Right ventricle myocardium inferior (tissue), 1 donor: ENCODE measurements at regions not wholly inside any gene's neighbourhood (a gene's known extent, or its start where the extent isn't known, plus 50 kb on each side); places are given as distances from the start of the nearest gene placed in this dataset.

Experiments
- ATAC-seq: fragments of 200-7000 bp; cut with Tn5 transposase; one replicate; pipeline ENCODE4 v1.9.1; 2020; ENCODE audit warnings: mild to moderate bottlenecking, moderate library complexity
- DNase-seq: peaks from one replicate; pipeline ENCODE4 v3.0.0; 2021; ENCODE audit errors: missing footprints
- intact Hi-C: fragments of 100-400 bp; cut with DNase I; formaldehyde crosslinking; loops from one replicate; pipeline ENCODE4 v1.11.0; 2022
- donor health status: DM: no; HTN: yes; CAD: no; lungs with severe emphysema.

DNA sequence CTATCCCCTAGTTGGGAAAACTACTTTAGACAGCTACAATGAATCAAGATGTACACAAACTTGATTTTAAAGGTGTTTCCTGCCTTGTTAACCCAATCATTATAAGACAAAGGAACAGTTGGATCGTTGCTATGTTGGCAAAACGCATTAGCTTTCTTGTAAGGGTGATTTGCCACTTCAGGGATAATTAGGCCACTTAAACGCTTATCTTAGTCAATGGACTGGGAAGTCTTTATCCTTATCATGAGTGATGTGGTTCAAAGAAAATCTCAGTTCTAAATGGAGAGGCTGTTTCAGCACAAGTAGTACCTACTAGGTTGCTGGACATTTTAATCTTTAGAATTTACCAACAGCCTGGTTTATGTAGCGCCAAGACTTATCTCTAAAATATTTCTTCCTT lies 406.1 kb upstream of the MEX3C start:
- ATAC-seq = no peak
- intact Hi-C loops = no loop called here
- DNase-seq = no peak

DNA sequence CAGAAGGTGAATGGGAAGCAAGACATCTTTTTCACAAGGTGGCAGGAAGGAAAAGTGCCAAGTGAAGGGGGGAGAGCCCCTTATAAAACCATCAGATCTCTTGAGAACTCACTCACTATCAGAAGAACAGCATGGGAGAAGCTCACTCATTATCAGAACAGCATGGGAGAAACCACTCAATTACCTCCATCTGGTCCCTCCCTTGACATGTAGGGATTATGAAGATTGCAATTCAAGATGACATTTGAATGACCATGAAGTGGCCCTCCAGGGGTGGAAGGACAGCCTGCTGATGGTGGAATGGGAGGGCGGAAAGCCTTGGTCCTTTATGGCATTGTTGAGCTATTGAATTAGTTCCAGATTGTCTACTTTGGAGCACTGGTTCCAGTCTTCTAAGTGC lies 413.0 kb upstream of the MEX3C start:
- no peak for ATAC-seq
- intact Hi-C loops = no loop called here
- DNase-seq = no peak

DNA sequence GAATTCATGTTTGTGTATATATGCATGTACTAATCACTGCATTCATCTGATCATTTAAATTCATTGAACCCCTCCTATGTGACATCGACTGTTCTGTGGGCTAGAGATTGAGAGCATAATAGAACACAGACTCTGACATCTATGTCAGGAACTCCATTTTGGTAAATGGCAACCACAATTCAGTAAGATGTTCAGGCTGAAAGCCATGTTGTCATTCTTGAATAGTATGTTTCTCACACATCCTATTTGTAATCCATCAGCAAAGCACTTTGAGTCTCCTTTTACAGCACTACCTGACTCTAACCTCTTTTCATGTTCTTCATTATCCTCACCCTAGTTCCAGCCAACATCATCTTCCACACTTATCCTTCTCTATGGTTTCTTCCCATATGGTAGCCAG lies 413.8 kb upstream of the MEX3C start:
- ATAC-seq = no peak
- intact Hi-C loops = no loop called here
- no peak for DNase-seq

DNA sequence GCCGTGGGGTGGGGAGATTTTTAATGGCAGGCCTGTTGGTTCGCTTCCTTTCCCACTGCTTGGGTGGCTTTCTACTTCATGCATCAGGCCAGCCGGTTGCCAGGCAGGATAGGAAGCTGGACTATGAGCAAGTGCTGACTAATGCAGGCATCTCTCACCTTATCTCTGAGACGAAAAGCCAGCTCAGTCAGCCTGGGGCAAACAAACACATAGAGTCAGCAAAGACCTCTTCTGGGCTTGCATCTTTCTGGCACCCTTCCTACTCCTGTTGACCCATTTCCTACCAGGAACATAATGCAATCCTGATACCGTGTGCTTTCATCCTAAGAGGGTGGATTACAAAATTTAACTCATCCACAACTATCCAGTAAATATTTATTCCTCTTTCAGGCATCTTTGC lies 416.6 kb upstream of the MEX3C start:
- peak; percentile 63 for ATAC-seq
- no peak for DNase-seq
- intact Hi-C loops = no loop called here

DNA sequence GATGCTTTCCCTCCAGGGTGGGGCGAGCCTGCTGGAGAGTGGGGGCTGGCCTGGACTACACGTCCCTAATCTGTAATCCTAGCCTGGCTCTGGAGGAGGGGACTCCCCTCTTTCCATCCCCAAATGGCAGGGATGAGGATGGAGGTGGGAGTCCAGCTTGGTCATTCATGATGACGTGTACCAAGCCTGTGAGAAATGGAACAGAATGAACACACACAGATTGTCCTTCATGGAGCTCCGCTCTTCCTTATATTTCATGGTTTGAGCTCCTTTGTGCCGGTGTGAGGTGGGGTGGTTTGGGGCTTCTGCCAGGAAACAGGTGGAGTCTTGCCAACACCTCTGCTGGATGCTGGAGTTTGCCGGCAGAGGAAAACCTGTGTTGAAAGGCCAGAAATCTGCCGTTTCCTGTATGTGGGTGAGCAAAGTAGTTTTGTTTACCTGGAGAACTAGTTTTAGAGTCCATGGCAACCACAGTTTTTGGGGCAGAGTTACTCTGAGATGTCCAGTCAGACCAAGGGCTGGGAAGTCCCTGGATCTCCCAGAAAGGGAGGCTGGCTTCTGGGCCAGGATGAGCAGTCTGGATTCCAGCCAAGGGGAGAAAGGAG lies 417.6 kb upstream of the MEX3C start:
- DNase-seq (no peak), ATAC-seq (no peak)
- intact Hi-C loops = no loop called here

DNA sequence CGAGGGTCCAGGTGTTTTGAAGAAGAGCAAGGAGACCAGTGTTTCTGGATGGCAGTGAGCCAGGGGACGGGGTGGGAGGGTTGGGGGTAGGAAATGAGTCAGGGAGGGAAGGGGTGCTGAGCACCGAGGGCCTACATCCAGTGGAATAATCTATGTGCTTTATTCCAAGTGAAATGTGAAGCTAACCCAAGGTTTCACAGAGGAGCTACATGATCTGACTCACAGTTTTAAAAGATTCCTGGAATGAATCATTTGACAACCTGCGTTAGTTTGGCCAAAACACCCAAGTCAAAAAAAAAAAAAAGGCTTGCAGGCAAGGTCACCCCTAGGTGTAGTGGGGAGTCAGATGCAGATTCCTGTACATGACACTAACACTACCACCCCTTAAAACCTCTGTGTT lies 419.7 kb upstream of the MEX3C start:
- intact Hi-C loops = no loop called here

DNA sequence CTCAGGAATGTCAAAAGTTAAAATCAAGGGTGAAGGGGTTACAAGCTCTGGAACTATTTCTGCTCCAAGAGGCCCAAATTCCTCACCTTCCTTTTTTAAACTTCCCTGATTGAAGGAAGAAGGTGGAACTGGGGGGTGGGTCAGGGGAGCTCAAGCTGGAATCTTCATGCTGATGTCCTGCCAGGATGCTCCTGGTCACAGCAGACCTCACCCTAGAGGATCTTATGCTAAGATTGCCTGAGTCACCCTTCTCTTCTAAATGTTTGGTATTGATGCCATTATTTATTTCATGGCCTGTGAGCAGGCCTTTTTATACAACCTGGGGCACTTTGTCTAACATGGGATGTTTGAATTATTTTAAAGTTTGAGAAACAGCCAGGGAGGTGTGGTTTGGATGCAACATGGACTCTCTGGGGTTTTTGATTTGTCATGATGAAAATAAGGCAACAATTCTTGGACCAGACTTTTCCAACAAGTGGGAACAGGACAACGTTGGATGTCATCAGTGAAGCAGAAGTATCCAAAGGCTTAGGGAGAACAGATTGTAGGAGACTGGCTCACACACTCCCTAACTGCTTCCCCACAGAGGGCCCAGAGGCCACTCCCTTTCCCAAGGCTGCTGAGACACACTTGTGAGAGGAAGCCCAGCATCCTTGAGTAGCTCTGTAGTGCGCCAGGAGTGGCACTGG lies 420.2 kb upstream of the MEX3C start:
- ATAC-seq = no peak

More for the DNA sequence above, 419.7 kb upstream of the MEX3C start:
- ATAC-seq = no peak
- no peak for DNase-seq

DNA sequence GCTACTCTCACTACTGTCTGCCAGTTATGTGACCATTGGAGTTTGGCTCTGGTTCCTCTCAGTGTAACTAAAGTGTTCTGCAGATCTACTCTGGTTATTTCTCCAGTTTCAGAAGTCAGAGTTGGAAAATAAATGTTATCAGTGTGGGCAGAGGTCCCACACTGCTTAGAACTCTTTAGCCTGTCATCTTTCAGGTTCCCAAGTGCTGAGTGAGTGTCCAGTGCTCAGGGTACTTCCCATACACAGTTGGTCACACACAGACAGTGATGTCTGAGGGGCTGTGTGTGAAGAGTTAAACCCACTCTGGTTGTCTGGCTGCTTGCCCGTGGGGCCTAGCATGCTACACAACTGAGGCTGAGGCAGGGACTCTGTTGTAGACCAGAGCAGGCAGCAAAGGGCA lies 421.8 kb upstream of the MEX3C start:
- ATAC-seq = no peak
- intact Hi-C loops = no loop called here
- DNase-seq = no peak

More for the DNA sequence above, 420.2 kb upstream of the MEX3C start:
- no peak for DNase-seq
- intact Hi-C loops = no loop called here

DNA sequence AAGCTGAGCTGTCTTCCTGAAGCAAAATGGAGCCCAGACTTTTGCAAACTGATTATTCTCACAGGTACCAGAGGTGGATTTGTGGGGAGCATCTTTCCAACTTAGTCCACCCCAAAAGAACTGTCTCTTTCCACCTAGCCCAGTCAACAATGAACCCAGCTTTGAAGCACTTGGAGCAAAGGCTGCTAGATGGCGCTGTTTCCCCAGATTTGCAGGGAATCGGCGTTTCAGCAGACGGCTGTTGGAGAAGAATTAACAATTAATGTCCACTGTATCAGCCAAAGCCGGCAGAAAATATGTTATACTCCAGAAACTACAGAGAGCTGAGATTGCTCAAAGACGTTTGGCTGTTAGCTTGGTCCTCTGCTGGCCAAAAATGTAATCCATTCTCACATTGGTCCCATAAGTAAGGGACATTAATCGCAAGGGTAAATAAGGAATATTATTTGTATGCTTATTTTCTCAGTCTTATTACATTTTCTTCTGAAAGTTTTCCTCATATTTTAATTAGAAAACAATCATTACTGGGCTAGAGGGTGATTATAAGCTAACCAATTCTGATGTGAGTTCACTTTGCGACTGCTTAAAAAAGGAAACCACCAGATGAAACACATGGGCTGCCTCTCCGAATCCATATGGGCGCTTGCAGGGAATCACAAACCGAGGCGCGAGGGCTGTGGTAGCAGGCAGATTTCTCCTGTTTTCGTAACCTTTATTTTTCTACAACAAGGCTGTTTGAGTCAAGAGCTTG lies 423.8 kb upstream of the MEX3C start:
- intact Hi-C loops = no loop called here

DNA sequence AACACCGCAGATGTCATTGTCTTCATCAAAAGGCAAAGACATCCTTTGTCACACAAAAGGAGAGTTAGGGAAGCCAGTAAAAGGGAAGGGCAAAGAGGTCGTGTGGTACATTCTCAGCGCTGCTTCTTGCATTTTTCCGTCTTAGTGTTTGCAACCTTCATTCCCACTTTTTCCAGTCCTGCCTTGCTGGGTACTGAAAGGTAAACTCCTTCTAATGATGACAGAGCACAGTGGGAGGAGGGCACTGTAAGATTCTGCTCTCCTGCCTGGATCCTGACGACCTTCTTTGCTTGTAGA lies 424.3 kb upstream of the MEX3C start:
- DNase-seq = no peak
- no peak for ATAC-seq
- intact Hi-C loops = no loop called here

More for the DNA sequence above, 423.8 kb upstream of the MEX3C start:
- DNase-seq = no peak
- ATAC-seq = no peak

DNA sequence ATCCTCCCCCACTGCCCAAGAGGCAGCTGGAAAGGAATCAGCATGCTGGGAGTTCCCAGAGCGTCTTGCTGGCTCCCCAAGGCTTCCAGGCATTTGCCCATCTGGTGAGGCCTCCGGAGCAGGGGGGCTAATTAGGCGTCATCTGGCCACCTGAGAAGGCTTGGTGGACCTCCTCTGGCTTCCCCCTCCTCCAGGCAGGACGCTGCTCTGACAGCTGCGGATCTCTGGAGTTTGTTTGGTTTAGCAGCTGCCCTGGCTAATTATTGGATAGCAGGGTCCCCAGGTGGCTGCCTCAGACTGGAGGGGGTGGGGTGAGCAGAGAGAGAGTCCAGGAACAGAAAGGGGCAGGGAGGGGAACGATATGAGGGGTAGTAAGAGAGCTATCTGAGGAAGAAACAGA lies 425.2 kb upstream of the MEX3C start:
- intact Hi-C loops = no loop called here
- DNase-seq (no peak), ATAC-seq (no peak)

DNA sequence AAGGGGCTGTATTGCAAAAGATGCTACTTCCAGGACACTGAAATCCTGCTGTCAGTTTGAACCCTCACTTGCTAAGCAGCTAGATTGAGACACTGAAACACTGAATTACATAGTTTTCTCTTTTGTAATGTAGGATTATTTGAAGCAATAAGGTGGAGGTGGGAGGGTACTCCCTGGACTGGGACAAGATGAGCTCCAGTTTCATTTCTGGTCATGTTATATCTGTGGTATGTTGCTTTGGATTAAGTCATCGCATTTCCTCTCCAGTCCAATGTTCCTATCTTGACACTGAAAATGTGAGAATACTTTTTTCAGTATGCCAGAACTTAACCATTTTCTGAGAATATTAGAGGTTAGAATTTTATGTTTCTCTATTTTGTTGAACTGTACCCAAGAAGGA lies 426.2 kb upstream of the MEX3C start:
- DNase-seq (no peak), ATAC-seq (no peak)
- intact Hi-C loops = no loop called here

DNA sequence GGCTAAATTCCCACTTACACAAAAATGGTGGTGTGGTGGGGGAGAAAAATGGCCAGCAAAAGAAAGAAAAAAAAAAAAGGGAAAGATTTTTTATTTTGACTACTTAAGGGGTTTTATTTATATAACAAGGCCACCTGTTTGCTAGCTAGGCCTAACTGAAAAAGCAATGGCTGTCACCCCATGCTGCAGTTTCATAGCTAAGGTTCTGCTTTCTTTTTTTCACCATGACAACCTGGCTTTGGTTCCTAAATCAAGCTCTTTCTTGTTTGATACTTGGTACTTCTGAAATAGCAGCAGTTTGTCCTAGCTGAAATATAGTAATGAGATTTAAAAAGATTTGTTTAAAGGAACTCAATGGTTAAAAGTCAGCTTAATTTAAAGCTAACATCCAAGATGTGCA lies 433.2 kb upstream of the MEX3C start:
- intact Hi-C loops = no loop called here
- DNase-seq (no peak), ATAC-seq (no peak)

DNA sequence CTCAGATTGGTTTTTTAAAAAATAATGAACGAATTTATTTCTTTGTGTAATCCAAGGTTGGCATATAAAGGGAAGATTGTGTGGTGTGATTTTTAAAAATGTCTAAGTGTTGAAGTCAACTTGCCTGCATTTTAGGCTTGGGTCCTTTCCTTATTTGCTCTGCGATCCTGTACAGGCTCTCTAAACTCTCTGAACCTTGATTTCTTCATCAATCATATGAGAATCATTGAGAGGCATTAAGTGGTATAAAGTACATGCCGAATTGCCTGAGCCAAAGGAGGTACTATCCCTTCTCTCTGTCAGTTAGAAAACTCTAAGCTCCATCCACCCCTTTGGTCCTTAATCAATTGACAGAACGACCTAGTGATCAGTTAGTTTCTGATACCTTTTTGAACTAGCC lies 440.4 kb upstream of the MEX3C start:
- ATAC-seq (no peak), DNase-seq (no peak)
- intact Hi-C loops = no loop called here

DNA sequence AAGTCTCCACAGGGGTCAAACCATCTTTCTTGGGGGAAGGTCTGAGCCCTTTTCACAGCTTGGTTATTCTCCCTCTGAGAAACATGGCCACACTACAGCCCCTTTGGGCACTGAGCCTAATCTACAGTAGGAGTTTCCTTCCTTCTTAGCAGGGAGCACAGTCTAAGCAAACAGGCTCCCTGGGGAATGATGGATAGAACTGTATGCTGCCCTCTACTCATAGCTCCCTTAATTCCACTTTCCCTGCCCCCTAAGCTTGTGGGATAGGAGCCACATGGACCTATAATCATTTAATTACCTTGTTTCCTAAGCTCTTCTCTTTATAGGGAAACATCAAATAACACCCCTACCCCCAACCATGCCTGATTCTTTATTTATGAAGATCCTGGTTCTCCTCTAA lies 442.1 kb upstream of the MEX3C start:
- DNase-seq (no peak), ATAC-seq (no peak)
- intact Hi-C loops = no loop called here

DNA sequence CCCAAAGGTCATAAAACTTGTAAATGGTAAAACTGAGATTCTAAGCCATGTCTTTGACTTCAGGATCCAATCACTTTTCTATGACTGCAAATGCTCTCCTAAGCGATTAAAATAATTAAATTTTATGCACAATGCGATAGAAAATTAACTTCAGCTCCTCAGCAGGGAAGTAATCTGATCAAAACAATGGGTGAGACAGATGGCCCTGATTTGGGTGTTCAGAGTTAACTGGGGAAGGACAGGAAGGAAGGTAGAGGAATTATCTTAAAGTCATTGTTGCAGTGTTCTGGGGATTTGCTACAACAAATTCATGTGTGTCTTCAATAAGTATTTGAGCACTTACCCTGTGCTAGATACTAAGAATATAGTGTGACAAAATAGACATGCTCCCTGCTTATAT lies 446.0 kb upstream of the MEX3C start:
- ATAC-seq (no peak), DNase-seq (no peak)
- intact Hi-C loops = loop anchor here (10.0 kb wide), 1 partner anchor 59 kb away; no protein-coding TSS in a partner anchor

DNA sequence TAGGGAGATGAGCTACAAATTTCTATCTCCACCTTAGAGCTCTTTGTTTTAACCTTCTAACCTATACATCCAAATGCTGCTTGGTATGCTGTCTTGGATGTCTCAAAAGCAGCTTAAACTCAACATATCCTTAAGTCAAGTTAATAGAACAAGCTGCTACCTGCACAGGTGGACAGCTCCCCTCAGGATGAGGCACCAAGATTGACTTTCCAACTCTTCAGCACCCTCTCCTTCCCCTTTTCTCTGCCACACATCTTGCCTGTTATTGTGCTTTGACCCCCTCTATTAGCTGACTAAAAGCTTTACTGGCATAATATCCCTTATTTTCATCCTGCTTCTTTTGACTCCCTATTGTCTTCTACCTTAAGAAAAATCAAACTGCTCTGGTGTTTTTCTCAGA lies 448.1 kb upstream of the MEX3C start:
- no peak for ATAC-seq
- intact Hi-C loops = loop anchor here (10.0 kb wide), 1 partner anchor 61 kb away; no protein-coding TSS in a partner anchor
- no peak for DNase-seq

DNA sequence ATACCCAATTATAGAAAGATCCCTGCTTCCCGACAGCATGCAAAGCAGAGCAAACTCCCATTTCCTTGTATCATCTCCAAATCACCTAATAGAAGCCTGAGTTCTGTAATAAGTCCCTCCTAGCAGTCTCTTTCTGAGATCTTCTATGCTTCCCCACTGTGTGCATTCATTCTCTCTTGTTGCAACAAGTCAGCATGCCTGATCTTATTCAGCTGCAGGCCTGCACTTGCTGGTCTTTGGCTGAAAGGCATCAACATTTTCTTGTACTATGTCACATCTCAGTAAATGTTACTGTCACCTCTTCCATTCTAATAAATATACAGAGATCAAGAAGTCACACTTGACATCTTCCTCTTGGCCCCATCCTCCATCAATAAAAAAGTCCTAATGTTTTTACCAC lies 449.9 kb upstream of the MEX3C start:
- DNase-seq (no peak), ATAC-seq (no peak)
- intact Hi-C loops = loop anchor here (10.0 kb wide), 1 partner anchor 63 kb away; no protein-coding TSS in a partner anchor

DNA sequence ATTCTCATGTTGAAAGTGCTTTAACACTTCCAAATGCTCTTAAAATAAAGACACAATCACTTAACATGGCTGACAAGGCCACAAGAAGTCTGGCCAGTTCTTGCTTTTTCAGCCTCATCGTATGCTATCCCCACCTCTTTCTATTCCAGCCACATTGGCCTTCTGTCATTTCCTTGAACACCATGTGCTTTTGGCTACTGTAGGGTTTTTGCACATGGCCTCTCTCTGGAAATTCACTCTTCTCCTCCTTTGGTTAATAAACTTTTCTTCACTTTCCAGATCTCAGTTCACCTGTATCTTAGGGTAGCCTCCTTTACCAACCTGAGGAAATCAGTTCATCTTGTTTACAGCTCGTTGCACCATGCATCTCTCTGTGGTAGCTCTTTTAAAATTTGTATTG lies 450.5 kb upstream of the MEX3C start:
- no peak for ATAC-seq
- intact Hi-C loops = loop anchor here (10.0 kb wide), 1 partner anchor 63 kb away; no protein-coding TSS in a partner anchor
- no peak for DNase-seq

DNA sequence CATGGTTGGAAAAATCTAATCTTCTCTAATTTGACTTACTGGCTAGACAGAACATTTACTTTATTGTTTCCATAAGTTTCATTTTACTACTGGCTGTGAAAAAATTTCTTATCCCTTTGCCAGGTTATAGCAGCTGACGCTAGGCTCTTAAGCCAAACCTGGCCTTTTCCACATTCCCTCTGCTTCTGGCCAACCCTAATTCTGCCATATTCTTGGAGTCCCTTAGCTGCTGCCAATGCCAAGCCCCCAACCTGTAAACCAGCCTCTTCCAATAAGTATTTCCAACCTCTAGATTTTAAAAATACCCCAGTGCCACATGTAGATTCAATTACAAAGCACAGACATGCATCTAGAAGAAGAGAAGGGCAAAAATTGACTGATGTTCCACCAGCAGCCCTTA lies 452.3 kb upstream of the MEX3C start:
- no peak for ATAC-seq
- intact Hi-C loops = loop anchor here (10.0 kb wide), 1 partner anchor 65 kb away; no protein-coding TSS in a partner anchor
- no peak for DNase-seq
